ENCODE measurements at regions not wholly inside any gene's neighbourhood (a gene's known extent, or its start where the extent isn't known, plus 50 kb on each side); places are given as distances from the start of the nearest gene placed in this dataset.

GRCh38 chr16:26658915-26659314 is 407.8 kb upstream of the C16orf82 start:
- DNase-seq (ENCODE audit: low read depth) = no peak

GRCh38 chr16:26664086-26664485 is 402.6 kb upstream of the C16orf82 start:
- DNase-seq (ENCODE audit: low read depth) = no peak

GRCh38 chr16:26665166-26665939 is 401.4 kb upstream of the C16orf82 start:
- no peak for DNase-seq (ENCODE audit: low read depth)

- no peak for DNase-seq (ENCODE audit: low read depth)
These were observed 400.2 kb upstream of the C16orf82 start for GRCh38 chr16:26666486-26666885.

- no peak for DNase-seq (ENCODE audit: low read depth)
These were observed 399.4 kb upstream of the C16orf82 start for GRCh38 chr16:26667307-26667706.

- no peak for DNase-seq (ENCODE audit: low read depth)
These were observed 398.7 kb upstream of the C16orf82 start for GRCh38 chr16:26668026-26668425.

- no peak for DNase-seq (ENCODE audit: low read depth)
These were observed 394.5 kb upstream of the C16orf82 start for GRCh38 chr16:26672206-26672605.

- DNase-seq (ENCODE audit: low read depth) = no peak
These were observed 393.7 kb upstream of the C16orf82 start for GRCh38 chr16:26673011-26673410.

GRCh38 chr16:26680671-26681070 is 386.1 kb upstream of the C16orf82 start:
- no peak for DNase-seq (ENCODE audit: low read depth)

- DNase-seq (ENCODE audit: low read depth) = no peak
These were observed 378.6 kb upstream of the C16orf82 start for GRCh38 chr16:26688105-26688504.

- DNase-seq (ENCODE audit: low read depth) = no peak
These were observed 378.0 kb upstream of the C16orf82 start for GRCh38 chr16:26688699-26689098.

GRCh38 chr16:26692658-26693057 is 374.1 kb upstream of the C16orf82 start:
- DNase-seq (ENCODE audit: low read depth) = no peak

GRCh38 chr16:26697807-26698206 is 368.9 kb upstream of the C16orf82 start:
- DNase-seq (ENCODE audit: low read depth) = no peak

GRCh38 chr16:26700250-26700649 is 366.5 kb upstream of the C16orf82 start:
- no peak for DNase-seq (ENCODE audit: low read depth)

- no peak for DNase-seq (ENCODE audit: low read depth)
These were observed 365.4 kb upstream of the C16orf82 start for GRCh38 chr16:26701243-26701886.

- DNase-seq (ENCODE audit: low read depth) = no peak
These were observed 361.4 kb upstream of the C16orf82 start for GRCh38 chr16:26705346-26705745.

- DNase-seq (ENCODE audit: low read depth) = no peak
These were observed 358.3 kb upstream of the C16orf82 start for GRCh38 chr16:26708428-26708827.

GRCh38 chr16:26709175-26709574 is 357.6 kb upstream of the C16orf82 start:
- DNase-seq (ENCODE audit: low read depth) = no peak

- no peak for DNase-seq (ENCODE audit: low read depth)
These were observed 357.0 kb upstream of the C16orf82 start for GRCh38 chr16:26709754-26710153.

GRCh38 chr16:26710450-26710849 is 356.3 kb upstream of the C16orf82 start:
- no peak for DNase-seq (ENCODE audit: low read depth)

GRCh38 chr16:26712876-26713275 is 353.9 kb upstream of the C16orf82 start:
- no peak for DNase-seq (ENCODE audit: low read depth)

GRCh38 chr16:26715969-26716368 is 350.8 kb upstream of the C16orf82 start:
- DNase-seq (ENCODE audit: low read depth) = no peak

GRCh38 chr16:26717826-26718225 is 348.9 kb upstream of the C16orf82 start:
- DNase-seq (ENCODE audit: low read depth) = no peak

- DNase-seq (ENCODE audit: low read depth) = no peak
These were observed 345.4 kb upstream of the C16orf82 start for GRCh38 chr16:26721290-26721689.
